K562 (cell line): ENCODE measurements at regions not wholly inside any gene's neighbourhood (a gene's known extent, or its start where the extent isn't known, plus 50 kb on each side); places are given as distances from the start of the nearest gene placed in this dataset.

Source experiments
- ADNP ChIP-seq: fragments of 200-800 bp; sonication (Bioruptor generic); IDR thresholded peaks from 2 replicates; pipeline ENCODE4 v1.6.1; 2016; ENCODE audit warnings: missing genetic modification characterization, missing compliant biosample characterization
- MYC ChIP-seq, 2 experiments: fragments of 250-450 bp in 1 of 2; sonication (Bioruptor Pico) in 1 of 2; IDR thresholded peaks; 2 replicates each; pipeline versions ENCODE4 v1.5.1 to v1.6.1; 2012 to 2021; ENCODE audit warnings: low read depth in 2 of 2, borderline replicate concordance in 1 of 2, improper control_type of control experiment in 1 of 2, low read length in 1 of 2, mild to moderate bottlenecking in 1 of 2, moderate library complexity in 1 of 2
- SRSF1 ChIP-seq: fragments of 200-400 bp; formaldehyde crosslinking; IDR thresholded peaks from 2 replicates; pipeline ENCODE4 v1.6.1; 2017; ENCODE audit warnings: mild to moderate bottlenecking, low read depth, low read length, moderate library complexity
- TRIM24 ChIP-seq, 2 experiments: fragments of 450-650 bp; IDR thresholded peaks; 2 replicates each; pipeline ENCODE4 v1.6.1; 2016
- TF ChIP-seq, protein P1 (sequence below), 3 experiments: IDR thresholded peaks in 2 of 3; conservative IDR thresholded peaks in 1 of 3; 2 replicates each; pipeline ENCODE4 v1.5.1; 2011 to 2012; ENCODE audit warnings: low read length in 3 of 3, mild to moderate bottlenecking in 3 of 3, control low read depth in 2 of 3, improper control_type of control experiment in 1 of 3, inconsistent platforms in 1 of 3, low read depth in 1 of 3, mixed read lengths in 1 of 3, moderate library complexity in 1 of 3; ENCODE audit not compliant: insufficient read depth in 2 of 3
- TF ChIP-seq, protein P2 (sequence below): fragments of 200-800 bp; sonication (Bioruptor generic); IDR thresholded peaks from 2 replicates; pipeline ENCODE4 v1.6.1; 2017; ENCODE audit warnings: missing genetic modification characterization, missing compliant biosample characterization
- TF ChIP-seq, protein P3 (sequence below): sonication (generic); formaldehyde crosslinking; IDR thresholded peaks from 2 replicates; pipeline ENCODE4 v1.8.0; 2023; ENCODE audit warnings: mild to moderate bottlenecking, missing genetic modification reagents

DNA sequence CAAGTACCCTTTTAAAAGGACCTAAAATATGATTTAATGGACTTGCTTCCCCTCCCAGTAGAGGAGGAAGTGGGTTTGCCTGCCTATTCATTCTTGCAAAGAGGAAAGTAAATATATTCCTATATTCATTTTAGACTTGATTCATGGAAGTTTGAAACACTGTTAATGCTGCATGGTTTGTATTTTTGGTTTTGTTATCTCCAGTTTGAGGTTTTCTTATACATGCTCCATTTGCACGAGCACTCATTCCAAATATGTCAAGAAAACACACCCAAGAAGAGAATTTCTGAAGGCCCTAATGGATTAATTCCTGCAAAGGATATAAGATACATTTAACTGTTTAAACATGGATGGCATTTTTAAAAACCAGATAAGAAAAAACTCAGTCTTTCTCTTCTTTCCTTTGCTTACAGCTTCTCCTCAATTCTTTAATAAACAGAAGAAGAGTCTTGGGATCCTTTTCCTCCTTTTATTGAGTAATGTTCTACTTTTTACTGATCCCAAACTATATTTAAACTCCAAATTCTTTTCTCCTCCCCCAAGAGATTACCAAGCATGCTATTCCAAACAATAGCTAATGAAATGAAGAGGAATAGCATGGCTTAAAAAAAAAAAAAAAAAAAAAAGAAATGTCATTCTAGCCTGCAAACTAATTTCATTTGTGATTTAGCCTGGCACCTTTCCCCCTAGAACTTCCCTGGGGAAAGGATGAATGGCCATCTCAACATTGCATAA is 54.6 kb upstream of the LDB2 start:
- TF ChIP-seq, protein P1, sequence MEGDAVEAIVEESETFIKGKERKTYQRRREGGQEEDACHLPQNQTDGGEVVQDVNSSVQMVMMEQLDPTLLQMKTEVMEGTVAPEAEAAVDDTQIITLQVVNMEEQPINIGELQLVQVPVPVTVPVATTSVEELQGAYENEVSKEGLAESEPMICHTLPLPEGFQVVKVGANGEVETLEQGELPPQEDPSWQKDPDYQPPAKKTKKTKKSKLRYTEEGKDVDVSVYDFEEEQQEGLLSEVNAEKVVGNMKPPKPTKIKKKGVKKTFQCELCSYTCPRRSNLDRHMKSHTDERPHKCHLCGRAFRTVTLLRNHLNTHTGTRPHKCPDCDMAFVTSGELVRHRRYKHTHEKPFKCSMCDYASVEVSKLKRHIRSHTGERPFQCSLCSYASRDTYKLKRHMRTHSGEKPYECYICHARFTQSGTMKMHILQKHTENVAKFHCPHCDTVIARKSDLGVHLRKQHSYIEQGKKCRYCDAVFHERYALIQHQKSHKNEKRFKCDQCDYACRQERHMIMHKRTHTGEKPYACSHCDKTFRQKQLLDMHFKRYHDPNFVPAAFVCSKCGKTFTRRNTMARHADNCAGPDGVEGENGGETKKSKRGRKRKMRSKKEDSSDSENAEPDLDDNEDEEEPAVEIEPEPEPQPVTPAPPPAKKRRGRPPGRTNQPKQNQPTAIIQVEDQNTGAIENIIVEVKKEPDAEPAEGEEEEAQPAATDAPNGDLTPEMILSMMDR (IDR thresholded peaks at IDR 0.05 in 2 of 3, conservative IDR thresholded peaks at IDR 0.05 in 1 of 3; ENCODE audit: insufficient read depth in 2 of 3, low read depth in 1 of 3, low read length in 3 of 3) = no peak
- TF ChIP-seq SRSF1 (no peak), TRIM24 (IDR thresholded peaks at IDR 0.05) (no peak), ADNP (no peak), MYC (IDR thresholded peaks at IDR 0.05; ENCODE audit: low read depth, low read length) (no peak), MYC (CRISPR knock-in tag; IDR thresholded peaks at IDR 0.05; ENCODE audit: borderline replicate concordance, low read depth) (no peak)
- TF ChIP-seq, protein P2, sequence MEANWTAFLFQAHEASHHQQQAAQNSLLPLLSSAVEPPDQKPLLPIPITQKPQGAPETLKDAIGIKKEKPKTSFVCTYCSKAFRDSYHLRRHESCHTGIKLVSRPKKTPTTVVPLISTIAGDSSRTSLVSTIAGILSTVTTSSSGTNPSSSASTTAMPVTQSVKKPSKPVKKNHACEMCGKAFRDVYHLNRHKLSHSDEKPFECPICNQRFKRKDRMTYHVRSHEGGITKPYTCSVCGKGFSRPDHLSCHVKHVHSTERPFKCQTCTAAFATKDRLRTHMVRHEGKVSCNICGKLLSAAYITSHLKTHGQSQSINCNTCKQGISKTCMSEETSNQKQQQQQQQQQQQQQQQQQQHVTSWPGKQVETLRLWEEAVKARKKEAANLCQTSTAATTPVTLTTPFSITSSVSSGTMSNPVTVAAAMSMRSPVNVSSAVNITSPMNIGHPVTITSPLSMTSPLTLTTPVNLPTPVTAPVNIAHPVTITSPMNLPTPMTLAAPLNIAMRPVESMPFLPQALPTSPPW (CRISPR knock-in tag) = no peak
- TF ChIP-seq, protein P3, sequence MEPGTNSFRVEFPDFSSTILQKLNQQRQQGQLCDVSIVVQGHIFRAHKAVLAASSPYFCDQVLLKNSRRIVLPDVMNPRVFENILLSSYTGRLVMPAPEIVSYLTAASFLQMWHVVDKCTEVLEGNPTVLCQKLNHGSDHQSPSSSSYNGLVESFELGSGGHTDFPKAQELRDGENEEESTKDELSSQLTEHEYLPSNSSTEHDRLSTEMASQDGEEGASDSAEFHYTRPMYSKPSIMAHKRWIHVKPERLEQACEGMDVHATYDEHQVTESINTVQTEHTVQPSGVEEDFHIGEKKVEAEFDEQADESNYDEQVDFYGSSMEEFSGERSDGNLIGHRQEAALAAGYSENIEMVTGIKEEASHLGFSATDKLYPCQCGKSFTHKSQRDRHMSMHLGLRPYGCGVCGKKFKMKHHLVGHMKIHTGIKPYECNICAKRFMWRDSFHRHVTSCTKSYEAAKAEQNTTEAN (CRISPR knock-in tag) = no peak
